Caco-2 (cell line): ENCODE measurements at regions not wholly inside any gene's neighbourhood (a gene's known extent, or its start where the extent isn't known, plus 50 kb on each side); places are given as distances from the start of the nearest gene placed in this dataset.

Experiments
- BruUV-seq: library from RNA; stranded (reverse); fragments of 400-500 nt; replicated peaks from 2 replicates; lab custom pipeline; 2021; lab: Mats Ljungman, UMichigan
- CTCF ChIA-PET: fragments of 300-600 bp; sonication (Branson Sonifier 250); formaldehyde crosslinking; loops from one replicate; lab custom pipeline; 2022; ENCODE audit warnings: antibody characterized with exemption; lab: Charles Lee
- POLR2A ChIA-PET: fragments of 300-600 bp; sonication (Branson Sonifier 250); formaldehyde crosslinking; loops from one replicate; lab custom pipeline; 2022; ENCODE audit warnings: antibody characterized with exemption; lab: Charles Lee
- DNase-seq, 2 experiments: peaks; one replicate each; pipeline versions ENCODE4 v3.0.0 to v3.0.0-alpha.2; 2020 to 2022
- H3K27me3 ChIP-seq: replicated peaks from 2 replicates; pipeline ENCODE4 v1.6.0; 2011; ENCODE audit warnings: low read length; ENCODE audit not compliant: control insufficient read depth, insufficient read depth
- H3K36me3 ChIP-seq: 2 replicates; pipeline ENCODE4 v1.5.1; 2011; ENCODE audit warnings: low read length; ENCODE audit not compliant: control insufficient read depth, insufficient read depth
- H3K4me1 ChIP-seq: fragments of 250-450 bp; sonication (Bioruptor Pico); 2 replicates; pipeline ENCODE4 v1.5.1; 2020; ENCODE audit warnings: mild to moderate bottlenecking
- H3K4me3 ChIP-seq: 2 replicates; pipeline ENCODE4 v1.5.1; 2011; ENCODE audit warnings: low read depth, mild to moderate bottlenecking, control low read depth, low read length
- H3K9me3 ChIP-seq: fragments of 250-450 bp; sonication (Bioruptor Pico); 2 replicates; pipeline ENCODE4 v1.5.1; 2020; ENCODE audit warnings: mild to moderate bottlenecking, moderate library complexity
- H3K27ac Mint-ChIP-seq: one replicate; pipeline ENCODE4 v1.8.0; 2022; ENCODE audit warnings: mixed read lengths; ENCODE audit not compliant: unreplicated experiment
- H3K27me3 Mint-ChIP-seq: one replicate; pipeline ENCODE4 v1.8.0; 2022; ENCODE audit warnings: mixed read lengths; ENCODE audit not compliant: insufficient read depth, unreplicated experiment
- H3K36me3 Mint-ChIP-seq: one replicate; pipeline ENCODE4 v1.8.0; 2022; ENCODE audit warnings: mild to moderate bottlenecking, mixed read lengths; ENCODE audit not compliant: insufficient read depth, unreplicated experiment
- H3K4me1 Mint-ChIP-seq: one replicate; pipeline ENCODE4 v1.8.0; 2022; ENCODE audit warnings: low read depth, mixed read lengths; ENCODE audit not compliant: unreplicated experiment
- H3K4me3 Mint-ChIP-seq: one replicate; pipeline ENCODE4 v1.8.0; 2022; ENCODE audit warnings: mild to moderate bottlenecking, moderate library complexity, mixed read lengths; ENCODE audit not compliant: unreplicated experiment
- H3K9me3 Mint-ChIP-seq: one replicate; pipeline ENCODE4 v1.8.0; 2022; ENCODE audit warnings: mixed read lengths; ENCODE audit not compliant: unreplicated experiment
- CTCF ChIP-seq, 2 experiments: fragments of 200-600 bp in 1 of 2; IDR thresholded peaks; 1 replicate in 1 of 2; 2 replicates in 1 of 2; pipeline versions ENCODE4 v1.5.1 to v1.8.0; 2011 to 2022; ENCODE audit warnings: antibody characterized with exemption in 1 of 2, control low read depth in 1 of 2, inconsistent platforms in 1 of 2, low read depth in 1 of 2, low read length in 1 of 2, mild to moderate bottlenecking in 1 of 2, moderate library complexity in 1 of 2; ENCODE audit not compliant: insufficient read depth in 1 of 2, severe bottlenecking in 1 of 2, unreplicated experiment in 1 of 2
- intact Hi-C: fragments of 100-400 bp; cut with micrococcal nuclease; formaldehyde crosslinking; loops from one replicate; pipeline ENCODE4 v1.10.0; 2022; ENCODE audit not compliant: unreplicated experiment

- no peaks in the 10 kb centered on the region for H3K36me3 Mint-ChIP-seq
- no peak overlapping the region for H3K27ac Mint-ChIP-seq
- Histone ChIP-seq H3K4me3 (no peak overlapping the region), H3K9me3 (peaks cover 27% of the 10 kb centered on the region; the same call in 1 of the 2 replicates), H3K27me3 (no peaks in the 10 kb centered on the region), H3K4me1 (no peaks in the 10 kb centered on the region), H3K36me3 (no peaks in the 10 kb centered on the region)
- no peaks in the 10 kb centered on the region for H3K4me1 Mint-ChIP-seq
- intact Hi-C loops: no loop called here
- POLR2A ChIA-PET: no interaction called here
- CTCF ChIA-PET: no interaction called here
- H3K27me3 Mint-ChIP-seq: peaks cover 13% of the 10 kb centered on the region
- no TSS peak for BruUV-seq
- no peak for TF ChIP-seq CTCF (IDR thresholded peaks at IDR 0.05; ENCODE audit: insufficient read depth in 1 of 2, low read depth in 1 of 2, low read length in 1 of 2, severe bottlenecking in 1 of 2, unreplicated experiment in 1 of 2)
- H3K9me3 Mint-ChIP-seq: peaks cover 24% of the 10 kb centered on the region
- no peak for DNase-seq
- no peak overlapping the region for H3K4me3 Mint-ChIP-seq
Measured at GRCh38 chr17:73921306-73921705, 277.1 kb upstream of the SDK2 start.

GRCh38 chr17:73924114-73924908 lies 279.2 kb upstream of the RPL38 start:
- no peak for DNase-seq
- no TSS peak for BruUV-seq
- H3K9me3 ChIP-seq: peaks cover 6% of the 10 kb centered on the region; the same call in 1 of the 2 replicates
- no peak for TF ChIP-seq CTCF (IDR thresholded peaks at IDR 0.05; ENCODE audit: insufficient read depth in 1 of 2, low read depth in 1 of 2, low read length in 1 of 2, severe bottlenecking in 1 of 2, unreplicated experiment in 1 of 2)
- H3K27me3 Mint-ChIP-seq: peaks cover 16% of the 10 kb centered on the region
- no peaks in the 10 kb centered on the region for H3K4me1 Mint-ChIP-seq
- ChIA-PET CTCF (no interaction called here), POLR2A (no interaction called here)
- peaks cover 3% of the 10 kb centered on the region for H3K9me3 Mint-ChIP-seq
- H3K27ac Mint-ChIP-seq: no peak overlapping the region
- no peak overlapping the region for H3K4me3 ChIP-seq
- intact Hi-C loops: no loop called here
- no peaks in the 10 kb centered on the region for H3K4me1 ChIP-seq
- H3K36me3 ChIP-seq: no peaks in the 10 kb centered on the region
- H3K4me3 Mint-ChIP-seq: no peak overlapping the region
- no peaks in the 10 kb centered on the region for H3K27me3 ChIP-seq
- no peaks in the 10 kb centered on the region for H3K36me3 Mint-ChIP-seq

- no peaks in the 10 kb centered on the region for H3K36me3 Mint-ChIP-seq
- peaks cover 5% of the 10 kb centered on the region; the same call in 1 of the 2 replicates for H3K9me3 ChIP-seq
- peaks cover 15% of the 10 kb centered on the region for H3K27me3 Mint-ChIP-seq
- CTCF ChIA-PET: no interaction called here
- DNase-seq: no peak
- no peaks in the 10 kb centered on the region for H3K9me3 Mint-ChIP-seq
- no TSS peak for BruUV-seq
- no peaks in the 10 kb centered on the region for H3K36me3 ChIP-seq
- H3K27me3 ChIP-seq: no peaks in the 10 kb centered on the region
- POLR2A ChIA-PET: no interaction called here
- H3K4me3 Mint-ChIP-seq: no peak overlapping the region
- H3K4me1 Mint-ChIP-seq: peaks cover 4% of the 10 kb centered on the region
- no peak overlapping the region for H3K27ac Mint-ChIP-seq
- intact Hi-C loops: no loop called here
- no peak overlapping the region for H3K4me3 ChIP-seq
- no peaks in the 10 kb centered on the region for H3K4me1 ChIP-seq
- no peak for TF ChIP-seq CTCF (IDR thresholded peaks at IDR 0.05; ENCODE audit: insufficient read depth in 1 of 2, low read depth in 1 of 2, low read length in 1 of 2, severe bottlenecking in 1 of 2, unreplicated experiment in 1 of 2)
Measured at GRCh38 chr17:73924909-73925186, 278.6 kb upstream of the RPL38 start.
